Effector CD4-positive, alpha-beta T cell (primary cell): ENCODE measurements at regions not wholly inside any gene's neighbourhood (a gene's known extent, or its start where the extent isn't known, plus 50 kb on each side); places are given as distances from the start of the nearest gene placed in this dataset.
"Not testable (repeated sequence)": the region's sequence is repeated elsewhere in the genome, so short reads cannot be mapped to it uniquely, and the experiment has no call there.

Source experiments
- DNase-seq: peaks from one replicate; pipeline ENCODE4 v3.0.0-alpha.2; 2020

DNA sequence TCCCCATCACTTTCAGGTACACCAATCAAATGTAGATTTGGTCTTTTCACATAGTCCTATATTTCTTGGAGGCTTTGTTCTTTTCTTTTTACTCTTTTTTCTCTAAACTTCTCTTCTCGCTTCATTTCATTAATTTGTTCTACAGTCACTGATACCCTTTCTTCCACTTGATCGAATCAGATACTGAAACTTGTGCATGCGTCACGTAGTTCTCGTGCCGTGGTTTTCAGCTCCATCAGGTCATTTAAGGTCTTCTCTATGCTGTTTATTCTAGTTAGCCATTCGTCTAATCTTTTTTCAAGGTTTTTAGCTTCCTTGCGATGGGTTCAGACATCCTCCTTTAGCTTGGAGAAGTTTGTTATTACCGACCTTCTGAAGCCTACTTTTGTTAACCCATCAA, 70.6 kb downstream of the DLEU7 start:
- DNase-seq = not testable (repeated sequence)
